AG09319 (cell line): ENCODE measurements at regions not wholly inside any gene's neighbourhood (a gene's known extent, or its start where the extent isn't known, plus 50 kb on each side); places are given as distances from the start of the nearest gene placed in this dataset.

Experiments used
- DNase-seq: peaks from one replicate; pipeline ENCODE4 v3.0.0-alpha.2; 2010; ENCODE audit warnings: low read depth; ENCODE audit errors: extremely low read depth
- TF ChIP-seq, protein P1 (sequence below): IDR thresholded peaks from 2 replicates; pipeline ENCODE4 v1.5.1; 2011; ENCODE audit warnings: low read depth, mild to moderate bottlenecking, inconsistent platforms, low read length, moderate library complexity

DNA sequence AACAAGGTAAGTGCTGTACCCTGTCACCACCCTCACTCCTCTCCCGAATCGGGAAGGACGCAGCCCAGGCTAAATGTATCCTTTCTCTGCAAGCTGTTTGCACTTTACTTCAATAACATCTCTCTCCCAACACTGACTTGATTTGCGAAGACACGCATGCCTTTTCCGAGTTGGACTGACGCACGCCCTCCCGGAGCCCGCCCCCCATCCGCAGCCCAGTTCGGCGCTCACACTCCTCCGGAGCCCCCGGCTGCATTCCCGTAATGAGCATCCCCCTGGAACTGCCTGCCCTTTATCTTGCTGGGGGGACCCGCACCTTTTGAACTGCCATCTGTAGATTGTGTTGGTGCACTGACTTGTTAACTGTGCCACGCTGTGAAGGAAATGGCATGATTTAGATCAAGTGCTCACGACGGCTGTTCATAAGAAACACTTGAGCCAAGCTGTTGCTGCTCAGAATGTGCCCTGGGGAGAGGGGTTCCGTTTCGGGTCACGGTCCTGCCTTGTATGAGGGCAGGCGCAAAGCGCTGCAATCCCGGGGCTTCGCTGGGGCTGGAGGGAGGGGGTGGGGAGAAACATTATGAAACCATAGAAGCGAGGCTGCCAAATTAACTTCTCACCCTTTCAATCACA is 176.6 kb upstream of the CDKN3 start:
- DNase-seq = no peak

DNA sequence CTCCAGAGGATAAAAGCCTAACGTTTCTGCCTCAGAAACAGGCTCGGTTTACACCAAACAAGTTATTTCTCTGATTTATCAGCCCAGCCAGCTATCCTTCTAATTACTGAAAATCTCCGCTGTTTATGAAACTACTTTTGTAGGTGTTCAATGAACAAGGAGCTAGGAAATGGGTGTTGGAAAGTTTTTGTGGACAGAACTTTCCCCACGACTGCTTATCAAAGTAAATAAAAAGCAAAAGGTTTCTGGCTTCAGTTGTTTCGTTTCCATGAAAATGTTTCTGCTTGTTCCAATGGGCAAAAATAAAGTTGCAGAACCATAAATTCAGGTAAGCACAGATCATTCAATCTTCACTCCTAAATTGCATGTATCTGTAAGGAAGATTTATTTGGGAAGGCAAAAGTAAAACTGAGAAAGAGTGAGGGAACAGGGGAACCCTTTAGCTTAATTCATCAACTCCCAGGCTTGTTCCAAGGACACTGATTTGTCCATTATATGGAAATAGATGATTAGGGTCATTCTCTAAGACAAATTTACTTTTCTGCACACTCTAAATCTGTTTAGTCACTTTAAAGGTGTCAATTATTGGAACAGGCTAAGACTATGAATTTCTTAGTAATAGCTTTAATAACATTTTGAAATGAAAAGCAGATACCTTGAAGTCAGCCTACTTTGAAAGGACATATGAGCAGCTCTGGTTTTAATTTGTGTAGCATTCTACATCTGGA is 175.9 kb upstream of the CDKN3 start:
- no peak for DNase-seq
- TF ChIP-seq, protein P1, sequence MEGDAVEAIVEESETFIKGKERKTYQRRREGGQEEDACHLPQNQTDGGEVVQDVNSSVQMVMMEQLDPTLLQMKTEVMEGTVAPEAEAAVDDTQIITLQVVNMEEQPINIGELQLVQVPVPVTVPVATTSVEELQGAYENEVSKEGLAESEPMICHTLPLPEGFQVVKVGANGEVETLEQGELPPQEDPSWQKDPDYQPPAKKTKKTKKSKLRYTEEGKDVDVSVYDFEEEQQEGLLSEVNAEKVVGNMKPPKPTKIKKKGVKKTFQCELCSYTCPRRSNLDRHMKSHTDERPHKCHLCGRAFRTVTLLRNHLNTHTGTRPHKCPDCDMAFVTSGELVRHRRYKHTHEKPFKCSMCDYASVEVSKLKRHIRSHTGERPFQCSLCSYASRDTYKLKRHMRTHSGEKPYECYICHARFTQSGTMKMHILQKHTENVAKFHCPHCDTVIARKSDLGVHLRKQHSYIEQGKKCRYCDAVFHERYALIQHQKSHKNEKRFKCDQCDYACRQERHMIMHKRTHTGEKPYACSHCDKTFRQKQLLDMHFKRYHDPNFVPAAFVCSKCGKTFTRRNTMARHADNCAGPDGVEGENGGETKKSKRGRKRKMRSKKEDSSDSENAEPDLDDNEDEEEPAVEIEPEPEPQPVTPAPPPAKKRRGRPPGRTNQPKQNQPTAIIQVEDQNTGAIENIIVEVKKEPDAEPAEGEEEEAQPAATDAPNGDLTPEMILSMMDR = no peak

More for the DNA sequence above, 176.6 kb upstream of the CDKN3 start:
- TF ChIP-seq, protein P1 = no peak

DNA sequence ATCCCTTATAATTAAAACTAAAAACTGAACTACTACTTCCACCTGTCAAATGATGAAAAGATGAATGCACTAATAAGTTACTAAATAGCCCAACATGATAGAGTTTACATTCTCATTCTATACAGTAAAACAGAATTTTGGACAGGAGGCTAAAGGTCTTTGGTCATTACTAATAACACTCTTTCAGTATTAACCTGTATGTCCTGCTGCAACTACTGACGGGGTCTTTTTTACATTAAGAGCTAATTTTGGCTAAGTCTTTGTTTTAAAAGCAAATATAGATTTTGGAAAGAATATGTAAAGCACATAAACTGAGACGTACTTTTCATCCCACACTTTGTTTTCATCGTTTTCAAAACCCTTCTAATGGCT is 175.4 kb upstream of the CDKN3 start:
- TF ChIP-seq, protein P1 = no peak
- DNase-seq = no peak

DNA sequence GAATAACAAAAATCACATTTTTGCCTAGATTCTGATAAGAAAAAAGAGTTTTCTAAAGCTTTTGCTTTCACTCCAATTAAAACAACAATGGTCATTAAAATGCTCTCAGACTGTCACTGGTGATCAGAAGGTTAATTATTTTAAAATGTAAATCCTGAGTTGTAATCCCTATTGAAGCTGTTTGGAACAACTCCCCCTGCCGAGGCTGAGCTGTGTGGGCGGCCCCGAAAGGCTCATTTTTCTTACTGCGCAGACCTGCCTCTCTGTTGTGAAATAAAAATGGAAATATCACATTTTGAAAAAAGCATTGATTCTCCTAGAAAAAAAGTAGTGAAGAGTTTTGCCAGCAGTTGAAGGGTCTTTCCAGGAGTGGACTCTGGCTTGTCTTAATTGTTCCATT is 174.8 kb upstream of the CDKN3 start:
- TF ChIP-seq, protein P1 = no peak
- no peak for DNase-seq

DNA sequence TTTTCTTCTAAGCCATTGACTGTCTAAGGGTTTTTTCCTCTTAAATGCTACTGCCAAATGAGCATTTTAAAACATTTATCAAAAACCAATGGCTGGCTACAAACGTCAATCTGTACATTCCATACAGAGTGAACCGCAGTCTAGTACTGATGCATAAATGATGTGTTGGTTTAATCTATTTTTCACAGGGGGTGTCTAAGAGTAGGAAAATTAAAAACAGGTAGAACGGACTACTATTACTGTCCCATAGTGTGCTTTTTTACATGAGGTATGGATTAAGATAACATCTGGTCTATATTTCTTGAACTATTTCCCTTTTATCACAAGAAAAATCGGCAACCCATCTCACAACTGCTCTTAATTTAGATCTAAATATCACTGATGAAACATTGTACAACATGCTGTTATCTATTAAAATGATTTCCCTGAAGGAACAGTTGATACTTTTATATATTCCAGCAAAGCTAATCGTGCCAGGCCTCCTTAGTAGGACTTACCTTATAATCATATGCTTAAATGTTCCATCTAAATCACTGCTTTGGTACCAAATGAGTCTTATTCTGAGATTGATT is 172.9 kb upstream of the CDKN3 start:
- TF ChIP-seq, protein P1 = no peak
- DNase-seq = no peak

DNA sequence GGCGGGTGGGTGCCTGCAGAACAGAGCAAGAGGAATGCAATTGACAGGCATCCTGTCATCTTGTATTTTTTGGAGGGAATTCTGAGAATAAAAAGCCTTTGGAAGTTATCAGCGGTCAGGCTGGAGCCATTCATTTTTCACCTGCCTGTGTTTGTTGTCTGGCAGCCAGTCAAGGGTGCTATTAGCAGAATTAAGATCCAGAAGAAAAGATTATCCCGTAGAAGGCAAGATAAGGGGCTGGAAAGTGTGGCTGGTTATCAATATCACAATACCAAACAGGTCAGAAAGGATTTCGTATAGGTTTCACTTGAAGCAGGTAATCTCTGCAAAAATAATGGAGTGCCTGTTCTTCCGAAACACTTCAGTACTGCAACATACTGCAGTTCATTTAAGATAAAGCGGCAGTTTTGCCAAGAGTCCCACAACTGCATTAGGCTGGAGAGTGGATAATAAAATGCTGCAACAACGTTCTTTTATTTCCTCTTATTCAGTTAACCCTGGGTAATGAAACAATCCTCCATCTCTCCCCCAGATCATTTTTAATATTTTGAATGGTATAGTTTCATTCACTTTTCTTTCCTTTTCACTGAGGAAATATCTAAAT is 171.2 kb upstream of the CDKN3 start:
- no peak for DNase-seq
- TF ChIP-seq, protein P1 = no peak

DNA sequence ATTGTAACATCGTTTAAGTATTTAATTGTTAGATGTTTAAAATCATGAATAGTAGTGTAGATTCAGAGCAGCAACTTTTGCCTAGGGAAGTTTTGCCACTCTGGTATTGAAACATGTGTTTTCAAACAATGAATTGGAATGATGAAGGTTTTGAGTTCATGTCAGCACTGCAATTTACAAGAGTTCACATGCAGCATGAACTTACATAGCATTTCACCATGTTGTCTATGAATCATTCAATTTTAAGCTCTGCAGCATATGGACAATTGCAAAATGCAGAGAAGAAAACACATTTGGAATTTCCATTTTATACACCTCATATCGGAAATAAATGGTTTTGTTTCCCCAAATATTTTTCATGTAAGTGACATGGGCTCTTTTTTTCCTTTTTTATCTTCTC is 170.7 kb upstream of the CDKN3 start:
- DNase-seq = no peak
- TF ChIP-seq, protein P1 = no peak
